ENCODE measurements at regions not wholly inside any gene's neighbourhood (a gene's known extent, or its start where the extent isn't known, plus 50 kb on each side); places are given as distances from the start of the nearest gene placed in this dataset.

DNA sequence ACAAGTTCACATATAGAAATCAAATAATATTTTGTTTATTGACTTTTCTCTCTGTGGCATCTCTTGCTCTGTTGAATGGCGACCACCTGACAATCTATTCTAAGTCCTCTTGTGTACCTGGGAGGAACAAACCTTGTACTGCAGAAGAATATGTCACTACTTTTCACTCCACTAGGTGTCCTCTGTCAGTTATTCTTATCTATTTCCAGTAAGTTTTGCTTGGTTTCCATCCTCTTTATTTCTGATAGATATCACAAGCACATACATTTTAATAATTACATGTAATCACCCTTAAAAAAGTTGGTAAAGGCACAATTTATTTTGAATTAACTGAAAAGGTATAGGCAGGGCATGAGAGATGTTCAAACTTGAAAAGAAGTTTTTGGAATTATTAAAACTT is 238.4 kb downstream of the SNCA start:
- no peak for DNase-seq

DNA sequence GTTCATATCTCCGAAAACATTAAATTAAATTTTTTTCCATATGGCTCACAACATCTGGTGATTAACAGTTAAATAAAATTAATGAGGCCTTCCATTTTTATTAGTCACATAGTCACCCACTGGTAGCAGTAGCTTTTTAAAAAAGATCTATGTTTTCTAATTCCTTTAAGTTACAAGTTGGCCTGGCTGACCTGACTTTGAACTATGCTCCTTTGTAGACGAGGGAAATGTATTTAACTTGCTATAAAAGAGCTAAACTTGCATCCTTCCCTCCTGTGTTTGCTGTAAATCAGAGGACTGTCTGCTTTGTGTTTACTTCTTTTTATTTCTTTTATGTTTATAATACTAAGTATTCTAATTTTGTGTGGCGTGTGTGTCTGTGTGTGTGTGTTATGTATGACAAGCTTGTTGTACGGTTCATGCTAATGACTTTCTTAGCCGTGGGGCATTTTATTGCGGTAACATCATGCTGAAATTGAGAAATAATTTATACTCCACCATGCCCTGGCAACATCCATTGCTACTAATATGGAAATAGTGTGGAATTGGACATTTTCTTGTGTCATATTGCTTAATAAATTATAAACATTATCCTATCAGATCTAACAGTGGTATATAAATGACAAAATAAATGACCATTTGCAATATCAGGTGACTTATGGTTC is 241.7 kb downstream of the SNCA start:
- no peak for DNase-seq

DNA sequence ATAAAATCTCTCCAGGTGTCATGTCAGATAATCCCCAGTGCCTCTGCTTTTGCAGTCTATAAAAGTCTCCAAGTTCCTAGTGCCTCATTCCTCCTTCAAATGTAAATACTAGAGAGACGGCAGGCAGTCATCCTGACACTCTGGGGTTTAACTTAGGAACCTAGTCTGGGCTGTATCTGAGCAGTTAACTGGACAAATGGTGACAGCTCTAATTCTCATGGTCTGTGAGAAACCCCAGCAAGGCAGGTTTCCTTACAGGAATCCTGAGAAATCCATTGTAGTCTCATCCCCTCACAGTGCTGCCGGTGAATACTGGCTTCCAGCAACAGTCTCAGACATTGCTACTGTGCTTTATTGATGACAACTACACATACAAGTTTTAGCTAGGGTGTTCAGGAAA is 246.8 kb downstream of the SNCA start:
- no peak for DNase-seq

DNA sequence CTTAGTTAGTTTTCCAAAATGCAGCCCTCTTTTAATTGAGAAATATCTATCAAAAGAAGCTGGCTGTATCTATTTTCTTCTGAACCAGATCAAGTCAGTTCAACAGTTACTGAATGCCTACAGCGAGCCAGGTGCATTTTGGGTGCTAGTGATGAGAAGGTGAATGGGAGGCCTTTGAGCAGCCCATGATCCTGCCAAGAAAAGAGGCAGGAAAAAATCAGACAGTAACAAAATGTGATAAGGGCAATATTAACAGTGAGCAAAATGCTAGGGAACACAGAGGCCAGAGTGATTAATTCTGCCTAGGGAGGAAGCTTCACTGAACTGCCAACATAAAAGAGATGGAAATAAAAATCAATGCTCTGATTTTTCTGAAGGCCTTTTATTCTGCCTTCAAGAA is 248.5 kb downstream of the SNCA start:
- DNase-seq = no peak

DNA sequence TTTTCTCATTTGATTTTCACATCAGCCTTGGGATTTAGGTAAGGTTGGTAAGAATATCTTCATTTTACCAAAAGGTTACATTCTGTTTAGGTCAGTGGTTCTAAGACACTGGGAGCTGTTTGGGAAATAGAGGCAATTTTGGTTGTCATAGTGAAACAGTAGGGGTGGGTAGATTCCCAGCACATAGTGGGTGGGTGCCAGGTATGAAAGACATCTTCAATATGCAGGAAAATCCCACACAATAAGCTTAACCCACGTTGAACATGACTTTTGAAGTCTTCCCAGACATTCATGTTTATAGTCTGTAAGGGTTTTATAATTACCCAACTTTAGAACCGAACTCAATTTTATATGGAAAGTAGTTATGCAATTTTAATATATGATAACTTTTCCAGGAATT is 249.6 kb downstream of the SNCA start:
- DNase-seq = no peak

DNA sequence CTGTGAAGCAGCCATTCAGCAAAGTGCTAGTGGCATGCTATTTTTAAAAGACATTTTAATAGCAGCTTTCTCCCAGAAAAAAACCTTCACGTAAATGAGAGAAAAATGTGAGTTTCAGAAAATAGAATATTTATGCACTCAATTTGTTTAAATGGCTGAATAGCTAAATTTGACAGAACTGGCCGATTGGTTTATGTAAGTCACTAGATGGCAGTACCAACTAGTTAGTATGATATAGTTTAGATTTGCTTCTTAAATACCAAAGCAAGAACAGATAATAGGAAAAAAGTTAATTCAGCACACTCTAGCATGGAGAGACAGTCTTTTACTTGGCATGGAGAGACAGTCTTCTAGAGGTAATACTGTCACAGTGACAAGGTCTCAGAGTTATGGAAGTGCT is 250.1 kb downstream of the SNCA start:
- no peak for DNase-seq

DNA sequence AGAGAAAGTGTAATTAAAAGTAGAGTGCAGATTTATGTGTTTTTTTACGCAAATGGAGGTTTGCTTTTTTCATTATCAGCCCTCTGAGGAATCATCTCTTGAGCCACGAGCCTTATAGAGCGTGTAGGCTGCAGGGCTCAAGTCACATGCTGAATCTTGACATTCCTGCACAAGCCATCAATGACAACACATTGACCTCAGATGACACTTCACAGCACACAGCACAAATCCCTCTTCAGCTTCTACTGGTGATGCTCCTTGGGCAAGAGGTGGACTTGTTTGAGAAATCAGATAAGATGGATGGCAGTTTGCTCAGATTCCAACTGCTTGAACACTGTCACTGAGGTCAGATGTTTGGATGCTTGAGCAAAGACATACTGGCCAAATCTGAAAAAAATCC is 250.6 kb downstream of the SNCA start:
- DNase-seq = no peak

DNA sequence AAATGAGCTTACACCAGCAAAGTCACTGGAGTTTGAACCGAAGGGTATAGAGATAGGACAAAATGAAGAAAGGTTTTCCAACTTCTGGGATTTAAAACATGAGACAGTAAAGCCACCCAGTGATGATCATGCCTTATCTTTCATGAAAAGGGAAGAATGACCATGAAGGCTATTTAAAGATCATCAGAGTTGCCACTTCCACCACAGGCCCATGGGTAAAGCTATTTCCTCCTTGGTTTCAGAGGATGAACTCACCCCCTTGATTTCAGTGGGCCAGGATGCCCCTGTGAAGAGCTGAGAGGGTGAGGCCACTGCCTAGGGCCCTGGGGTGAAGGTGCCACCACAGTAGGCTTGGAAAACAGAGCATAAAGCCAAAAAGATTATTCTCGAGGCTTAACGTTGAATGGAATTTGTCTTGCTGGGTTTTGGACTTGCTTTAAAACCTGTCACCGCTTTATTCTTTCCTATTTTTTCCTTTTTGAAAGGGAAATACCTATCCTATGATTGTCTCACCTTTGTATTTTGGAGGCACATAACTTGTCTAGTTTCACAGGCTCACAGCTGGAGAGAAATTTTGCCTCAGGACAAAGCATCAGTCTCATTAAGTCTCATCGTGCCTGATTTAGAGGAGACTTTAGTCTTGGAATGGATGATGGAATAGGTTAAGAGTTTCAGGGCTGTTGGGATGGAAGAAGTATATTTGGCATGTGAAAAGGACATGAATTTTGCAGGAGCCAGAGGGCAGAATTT is 254.0 kb downstream of the SNCA start:
- DNase-seq = no peak

DNA sequence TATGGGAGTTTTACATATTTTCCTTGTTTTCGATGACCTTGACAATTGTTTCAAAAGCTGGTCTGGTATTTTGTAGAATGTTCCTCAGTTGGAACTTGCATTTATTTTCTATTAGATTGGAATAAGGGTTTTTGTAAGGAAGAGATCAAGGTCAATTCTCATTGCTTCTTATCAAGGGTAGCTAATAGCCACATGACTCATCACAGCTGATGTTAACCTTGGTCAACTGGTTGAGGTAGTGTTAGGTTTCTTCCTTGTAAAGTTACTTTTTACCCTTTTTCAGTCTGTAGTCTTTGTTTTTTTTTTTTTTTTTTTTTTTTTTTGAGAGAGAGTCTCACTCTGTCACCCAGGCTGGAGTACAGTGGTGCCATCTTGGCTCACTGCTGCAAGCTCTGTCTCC is 257.2 kb downstream of the SNCA start:
- no peak for DNase-seq

DNA sequence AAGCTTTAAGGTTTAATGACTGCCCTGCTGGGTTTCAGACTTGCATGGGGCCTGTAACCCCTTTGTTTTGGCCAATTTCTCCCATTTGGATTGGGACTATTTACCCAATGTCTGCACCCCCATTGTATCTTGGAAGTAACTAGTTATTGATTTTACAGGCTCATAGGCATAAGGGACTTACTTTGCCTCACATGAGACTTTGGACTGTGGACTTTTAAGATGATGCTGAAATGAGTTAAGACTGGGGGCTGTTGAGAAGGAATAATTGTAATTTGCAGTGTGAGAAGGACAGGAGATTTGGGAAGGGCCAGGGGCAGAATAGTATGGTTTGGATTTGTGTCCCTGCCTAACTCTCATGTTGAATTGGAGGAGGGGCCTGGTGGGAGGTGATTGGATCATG is 260.7 kb downstream of the SNCA start:
- DNase-seq = no peak

DNA sequence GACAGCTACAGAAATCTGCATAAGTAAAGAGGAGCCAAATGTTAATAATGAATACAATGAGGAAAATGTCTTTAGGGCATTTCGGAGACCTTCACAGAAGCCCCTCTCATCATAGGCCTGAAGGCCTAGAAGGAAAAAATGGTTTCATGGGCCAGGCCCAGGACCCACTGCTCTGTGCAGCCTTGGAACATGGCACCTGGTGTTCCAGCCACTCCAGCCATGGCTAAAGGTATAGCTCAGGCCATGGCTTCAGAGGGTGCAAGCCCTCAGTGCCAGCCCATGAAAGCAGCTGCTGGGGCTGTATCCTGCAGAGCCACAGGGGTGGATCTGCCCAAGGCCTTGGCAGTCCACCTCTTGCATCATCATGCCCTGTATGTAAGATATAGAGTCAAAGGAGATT is 261.1 kb downstream of the SNCA start:
- DNase-seq = no peak

DNA sequence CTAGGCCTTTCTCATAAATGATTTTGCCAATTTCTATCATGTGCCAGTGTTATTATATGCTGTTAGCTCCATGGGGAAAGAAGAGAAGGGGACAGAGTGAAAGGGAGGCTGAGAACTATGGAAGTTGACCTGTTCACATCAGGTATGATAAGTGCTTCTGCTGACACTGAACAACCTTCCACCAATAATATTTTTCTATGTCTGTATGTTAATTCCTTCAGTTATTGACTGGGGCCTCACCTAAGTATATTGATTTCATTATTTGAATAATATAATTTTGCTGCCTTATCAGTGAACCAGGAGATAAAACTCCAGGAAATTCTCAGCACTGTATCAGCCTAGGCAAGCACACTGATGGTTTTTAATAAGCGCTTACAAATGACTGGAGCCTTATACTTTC is 262.8 kb downstream of the SNCA start:
- no peak for DNase-seq

DNA sequence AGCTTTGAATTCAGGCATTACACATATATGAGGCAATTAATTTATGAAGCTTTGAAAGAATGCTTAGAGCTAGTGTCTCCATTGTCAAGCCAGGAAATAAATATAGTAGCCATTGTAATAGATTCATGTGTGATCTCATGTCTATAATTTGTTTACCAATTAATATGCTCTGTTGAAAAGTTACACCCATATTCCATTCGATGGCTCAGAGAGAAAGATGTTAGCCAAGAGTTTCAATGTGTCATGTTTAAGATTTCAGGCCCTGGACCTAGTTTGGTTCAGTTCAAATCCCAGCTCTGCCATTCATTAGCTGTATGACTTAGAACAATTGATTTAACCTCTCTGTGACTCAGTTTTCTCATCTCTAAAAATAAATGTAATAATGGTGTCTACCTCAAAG is 263.3 kb downstream of the SNCA start:
- no peak for DNase-seq

DNA sequence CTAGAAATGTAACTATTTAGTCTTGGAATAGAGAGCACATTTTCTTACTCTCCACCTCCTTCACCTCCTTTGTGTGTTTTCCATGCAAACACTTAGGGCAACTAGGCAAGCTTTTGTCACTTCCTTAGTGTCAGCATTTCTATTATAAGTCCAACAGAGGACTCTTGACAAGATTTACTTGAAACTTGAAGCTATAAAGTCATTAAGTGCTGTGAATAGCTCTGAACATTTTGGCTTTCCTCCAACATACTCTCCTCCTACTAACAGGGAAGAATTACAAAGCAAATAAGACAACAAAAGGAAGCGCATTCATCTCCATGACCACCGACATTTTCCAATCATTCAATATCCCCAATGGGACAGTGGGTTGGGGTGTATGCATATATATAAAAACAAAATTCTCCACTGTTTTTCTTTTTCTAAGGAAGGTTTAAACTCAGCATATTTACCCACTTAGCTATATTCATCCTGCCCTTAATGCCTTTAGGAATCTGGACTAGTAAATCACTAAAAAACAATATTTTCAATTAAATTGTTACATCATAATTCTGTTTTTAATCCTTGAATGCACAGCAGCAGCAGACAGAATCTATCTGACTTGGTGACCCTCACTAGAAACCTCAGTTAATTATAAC is 264.6 kb downstream of the SNCA start:
- no peak for DNase-seq

DNA sequence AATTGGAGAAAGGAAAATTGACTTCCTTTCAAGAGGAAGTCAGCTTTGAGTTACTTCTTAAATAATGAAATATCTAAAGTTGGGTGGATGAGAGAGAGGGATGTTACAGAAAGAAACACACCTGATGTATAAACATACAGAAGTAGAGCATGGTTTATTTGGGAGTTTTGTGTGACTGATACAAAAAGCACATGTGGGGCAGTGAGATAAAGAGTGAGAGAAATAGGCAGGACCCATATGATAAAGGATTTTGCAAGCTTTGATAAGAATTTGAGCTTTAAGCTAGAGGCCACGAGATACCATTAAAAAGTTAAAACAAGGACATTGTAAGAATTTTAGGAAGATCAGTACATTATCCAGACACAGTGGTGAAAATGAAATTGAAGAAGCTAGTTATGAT is 263.3 kb upstream of the GPRIN3 start:
- no peak for DNase-seq

DNA sequence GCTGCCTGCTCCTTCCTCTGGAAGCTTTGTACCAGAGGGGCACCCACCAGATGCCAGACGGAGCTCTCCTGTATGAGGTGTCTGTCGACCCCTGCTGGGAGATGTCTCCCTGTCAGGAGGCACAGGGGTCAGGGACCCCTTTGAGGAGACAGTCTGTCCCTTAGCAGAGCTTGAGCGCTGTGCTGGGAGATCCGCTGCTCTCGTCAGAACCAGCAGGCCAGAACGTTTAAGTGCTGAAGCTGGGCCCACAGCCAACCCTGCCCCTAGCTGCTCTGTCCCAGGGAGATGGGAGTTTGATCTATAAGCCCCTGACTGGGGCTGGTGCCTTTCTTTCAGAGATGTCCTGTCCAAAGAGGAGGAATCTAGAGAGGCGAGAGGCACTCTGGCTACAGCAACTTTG is 260.3 kb upstream of the GPRIN3 start:
- no peak for DNase-seq

DNA sequence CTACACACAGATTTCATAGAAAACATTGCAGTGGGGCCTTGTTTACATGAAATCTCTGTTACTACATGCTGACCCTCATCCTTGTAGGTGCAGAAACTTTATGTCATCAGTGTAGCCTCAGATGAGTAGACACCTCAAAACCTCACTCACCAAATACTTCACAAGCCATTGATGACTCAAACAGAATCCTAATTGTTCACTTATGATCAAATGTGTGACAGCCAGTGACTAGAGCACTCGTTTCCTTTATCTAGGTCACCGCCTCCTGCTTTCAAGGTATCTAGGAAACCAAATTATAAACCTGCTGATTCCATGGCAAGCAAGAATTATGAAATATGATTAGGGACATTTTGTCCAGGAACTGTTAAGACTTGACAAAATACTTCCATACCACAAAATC is 255.8 kb upstream of the GPRIN3 start:
- DNase-seq = no peak

DNA sequence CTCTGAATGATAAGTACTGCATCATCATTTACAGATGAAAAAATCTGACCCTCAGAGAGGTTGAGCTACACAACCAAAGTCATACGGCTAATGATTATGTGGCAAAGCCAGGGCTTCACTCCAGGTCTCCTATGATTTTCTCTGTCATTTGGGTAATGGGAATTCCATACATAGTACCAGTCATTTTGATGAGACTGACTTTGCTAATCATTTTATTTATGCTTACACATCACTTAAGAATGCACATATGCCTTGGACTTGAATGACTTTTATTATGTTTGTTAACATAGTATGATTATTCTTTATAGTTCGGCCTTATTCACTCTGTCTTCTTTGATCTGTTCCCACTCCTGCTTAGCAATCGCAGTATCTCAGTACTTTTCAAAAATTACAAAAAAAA is 255.1 kb upstream of the GPRIN3 start:
- DNase-seq = no peak

DNA sequence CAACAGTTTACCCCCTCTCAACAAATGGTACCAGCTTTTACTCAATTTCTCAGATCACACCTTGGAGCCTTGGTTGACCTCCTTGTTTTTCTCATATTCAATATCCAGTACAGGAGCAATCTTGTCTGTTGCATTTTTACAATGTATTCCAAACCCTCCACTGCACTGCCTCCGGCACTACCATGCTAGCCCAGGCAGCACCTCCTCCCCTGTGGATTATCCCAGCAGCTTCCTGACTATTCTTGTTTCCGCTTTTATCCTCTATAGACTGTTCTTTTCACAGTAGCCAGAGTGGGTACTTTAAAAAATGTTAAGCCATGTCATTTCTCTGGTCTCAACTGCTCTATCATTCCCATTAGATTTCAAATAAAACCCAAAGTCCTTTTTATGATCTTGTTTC is 253.4 kb upstream of the GPRIN3 start:
- DNase-seq = no peak

DNA sequence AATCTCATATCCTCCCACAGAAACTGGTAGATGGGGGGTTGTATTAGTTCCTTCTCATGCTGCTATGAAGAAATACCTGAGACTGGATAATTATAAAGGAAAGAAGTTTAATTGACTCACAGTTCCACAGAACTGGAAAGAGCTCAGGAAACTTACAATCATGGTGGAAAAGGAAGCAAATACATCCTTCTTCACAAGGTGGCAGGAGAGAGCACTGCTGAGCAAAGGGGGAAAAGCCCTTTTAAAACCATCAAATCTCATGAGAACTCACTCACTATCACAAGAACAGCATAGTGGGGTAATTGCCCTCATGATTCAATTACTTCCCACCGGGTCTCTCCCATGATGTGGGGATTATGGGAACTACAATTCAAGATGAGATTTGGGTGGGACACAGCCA is 250.5 kb upstream of the GPRIN3 start:
- DNase-seq = no peak

DNA sequence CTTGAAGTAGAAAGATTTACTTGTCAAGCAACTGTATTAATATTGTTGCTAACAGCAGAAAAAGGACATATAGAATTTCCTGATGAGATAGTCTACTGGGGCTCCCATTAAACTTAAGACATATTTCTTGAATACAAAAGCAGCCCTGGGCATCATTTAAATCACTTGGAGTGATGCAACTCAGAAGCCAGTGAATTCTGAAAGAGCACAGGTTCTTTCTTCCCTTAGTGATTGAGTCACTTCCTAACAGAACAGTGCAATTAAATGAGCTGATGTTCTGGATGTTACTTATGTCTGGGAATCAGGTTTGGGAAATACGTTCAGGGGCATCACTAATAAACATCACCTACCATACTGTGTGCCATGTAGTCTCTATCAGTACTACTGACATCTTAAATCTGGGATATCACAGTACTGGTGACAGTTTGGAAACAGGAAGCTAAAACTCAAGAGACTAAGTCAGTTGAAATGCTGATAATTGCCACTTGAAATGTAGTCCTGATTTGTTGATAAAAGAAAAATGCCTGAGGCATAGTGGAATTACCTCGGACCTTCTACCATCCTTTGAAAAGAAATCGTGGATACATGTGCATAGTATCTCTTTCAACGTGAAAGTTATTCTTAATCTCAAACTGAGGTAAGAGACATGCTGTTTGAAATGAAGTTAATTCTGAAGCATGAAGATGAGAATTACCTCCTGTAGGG is 249.2 kb upstream of the GPRIN3 start:
- no peak for DNase-seq

DNA sequence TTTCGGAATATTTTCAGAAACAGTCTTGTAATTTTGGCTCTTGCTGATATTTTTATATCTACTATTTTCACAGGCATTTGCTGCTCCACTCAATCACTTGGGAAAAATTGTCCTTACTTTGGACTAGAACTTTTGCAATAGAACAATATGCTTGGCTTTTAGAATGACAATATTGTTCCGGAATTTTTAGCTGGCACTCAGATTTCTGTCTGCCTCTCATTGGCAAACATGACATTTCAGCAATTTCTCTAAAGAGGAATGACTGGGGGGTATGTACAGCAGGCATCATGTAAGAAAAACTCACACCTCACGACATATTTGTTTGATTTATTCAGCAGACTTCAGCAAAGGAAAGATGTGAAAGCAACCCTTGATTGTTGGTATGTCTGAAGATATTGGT is 243.6 kb upstream of the GPRIN3 start:
- no peak for DNase-seq

DNA sequence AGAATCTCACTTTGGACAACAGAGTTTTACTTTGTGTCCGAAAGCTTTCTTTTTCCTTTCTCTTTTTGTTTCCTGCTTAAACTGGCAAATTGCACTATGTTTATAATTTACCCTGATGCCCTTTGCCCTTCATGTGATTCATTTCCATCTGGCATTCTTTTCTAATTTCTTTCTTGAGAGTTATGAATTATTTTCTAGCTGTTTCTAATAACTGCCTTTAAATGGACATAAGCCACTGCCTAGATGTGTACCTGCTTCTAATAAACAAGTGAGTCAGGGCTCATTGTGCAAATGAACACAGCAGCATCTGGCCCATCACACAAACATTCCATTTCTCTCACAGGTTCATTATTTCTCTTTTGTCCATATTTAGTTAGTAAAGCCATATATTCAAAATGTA is 242.3 kb upstream of the GPRIN3 start:
- no peak for DNase-seq

DNA sequence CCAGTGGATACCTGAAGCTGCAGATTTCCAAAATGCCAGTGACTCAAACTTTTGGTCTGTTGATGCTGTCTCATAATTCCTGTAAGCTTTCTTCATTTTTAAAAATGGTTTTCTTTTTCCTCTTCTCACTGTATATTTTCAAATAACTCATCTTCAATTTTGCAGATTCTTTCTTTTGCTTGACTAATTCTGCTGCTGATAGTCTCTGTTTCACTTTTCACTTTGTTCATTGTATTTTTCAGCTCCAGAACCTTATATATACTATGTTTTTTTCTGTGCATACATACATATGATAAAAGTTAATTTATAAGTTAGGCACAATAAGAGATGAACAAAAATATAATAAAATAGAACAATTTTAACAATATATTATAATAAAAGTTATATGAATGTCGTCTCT is 237.7 kb upstream of the GPRIN3 start:
- DNase-seq = no peak
